IPS-15b (cell line): ENCODE measurements at regions not wholly inside any gene's neighbourhood (a gene's known extent, or its start where the extent isn't known, plus 50 kb on each side); places are given as distances from the start of the nearest gene placed in this dataset.

ENCODE experiments used
- H3K27me3 ChIP-seq: one replicate; pipeline ENCODE4 v1.6.1; 2013; ENCODE audit warnings: low read length; ENCODE audit not compliant: control insufficient read depth, insufficient read depth
- H3K36me3 ChIP-seq: one replicate; pipeline ENCODE4 v1.6.1; 2013; ENCODE audit warnings: low read length; ENCODE audit not compliant: control insufficient read depth, insufficient read depth
- H3K4me1 ChIP-seq: one replicate; pipeline ENCODE4 v1.6.1; 2013; ENCODE audit warnings: mild to moderate bottlenecking, low read length; ENCODE audit not compliant: control insufficient read depth, insufficient read depth
- H3K4me3 ChIP-seq: one replicate; pipeline ENCODE4 v1.5.1; 2013; ENCODE audit warnings: low read depth, low read length
- H3K9ac ChIP-seq: one replicate; pipeline ENCODE4 v1.6.1; 2013; ENCODE audit warnings: low read depth, mild to moderate bottlenecking, low read length
- H3K9me3 ChIP-seq: one replicate; pipeline ENCODE4 v1.6.1; 2013; ENCODE audit warnings: mild to moderate bottlenecking, low read length; ENCODE audit not compliant: control insufficient read depth, insufficient read depth

GRCh38 chr6:63114610-63115211 lies 96.6 kb upstream of the FKBP1C start:
- no peaks in the 10 kb centered on the region for H3K9me3 ChIP-seq
- no peak overlapping the region for H3K9ac ChIP-seq
- H3K4me3 ChIP-seq: no peak overlapping the region
- H3K27me3 ChIP-seq: no peaks in the 10 kb centered on the region
- H3K4me1 ChIP-seq: no peaks in the 10 kb centered on the region
- no peaks in the 10 kb centered on the region for H3K36me3 ChIP-seq

- H3K4me1 ChIP-seq: no peaks in the 10 kb centered on the region
- H3K27me3 ChIP-seq: no peaks in the 10 kb centered on the region
- H3K4me3 ChIP-seq: no peak overlapping the region
Observed at GRCh38 chr6:63121166-63121565, 90.1 kb upstream of the FKBP1C start.

GRCh38 chr6:63140114-63140513 lies 71.2 kb upstream of the FKBP1C start:
- no peak overlapping the region for H3K4me3 ChIP-seq
- H3K36me3 ChIP-seq: no peaks in the 10 kb centered on the region
- no peaks in the 10 kb centered on the region for H3K27me3 ChIP-seq

More at GRCh38 chr6:63121166-63121565, 90.1 kb upstream of the FKBP1C start:
- Histone ChIP-seq H3K9ac (no peak overlapping the region), H3K9me3 (no peaks in the 10 kb centered on the region), H3K36me3 (no peaks in the 10 kb centered on the region)

GRCh38 chr6:63140692-63141318 lies 70.5 kb upstream of the FKBP1C start:
- H3K9me3 ChIP-seq: no peaks in the 10 kb centered on the region

More at GRCh38 chr6:63140114-63140513, 71.2 kb upstream of the FKBP1C start:
- no peaks in the 10 kb centered on the region for H3K4me1 ChIP-seq
- no peak overlapping the region for H3K9ac ChIP-seq
- no peaks in the 10 kb centered on the region for H3K9me3 ChIP-seq

GRCh38 chr6:63149730-63150129 lies 61.5 kb upstream of the FKBP1C start:
- H3K36me3 ChIP-seq: no peaks in the 10 kb centered on the region
- H3K4me1 ChIP-seq: no peaks in the 10 kb centered on the region
- H3K9me3 ChIP-seq: no peaks in the 10 kb centered on the region
- no peak overlapping the region for H3K9ac ChIP-seq
- H3K27me3 ChIP-seq: no peaks in the 10 kb centered on the region
- no peak overlapping the region for H3K4me3 ChIP-seq

More at GRCh38 chr6:63140692-63141318, 70.5 kb upstream of the FKBP1C start:
- H3K4me1 ChIP-seq: no peaks in the 10 kb centered on the region
- no peaks in the 10 kb centered on the region for H3K27me3 ChIP-seq
- H3K36me3 ChIP-seq: no peaks in the 10 kb centered on the region
- H3K9ac ChIP-seq: no peak overlapping the region
- H3K4me3 ChIP-seq: no peak overlapping the region

GRCh38 chr6:63154535-63154934 lies 56.7 kb upstream of the FKBP1C start:
- H3K9me3 ChIP-seq: no peaks in the 10 kb centered on the region
- no peaks in the 10 kb centered on the region for H3K27me3 ChIP-seq
- H3K4me3 ChIP-seq: no peak overlapping the region
- H3K4me1 ChIP-seq: no peaks in the 10 kb centered on the region
- H3K36me3 ChIP-seq: no peaks in the 10 kb centered on the region
- no peak overlapping the region for H3K9ac ChIP-seq
